ENCODE measurements at regions not wholly inside any gene's neighbourhood (a gene's known extent, or its start where the extent isn't known, plus 50 kb on each side); places are given as distances from the start of the nearest gene placed in this dataset.

DNA sequence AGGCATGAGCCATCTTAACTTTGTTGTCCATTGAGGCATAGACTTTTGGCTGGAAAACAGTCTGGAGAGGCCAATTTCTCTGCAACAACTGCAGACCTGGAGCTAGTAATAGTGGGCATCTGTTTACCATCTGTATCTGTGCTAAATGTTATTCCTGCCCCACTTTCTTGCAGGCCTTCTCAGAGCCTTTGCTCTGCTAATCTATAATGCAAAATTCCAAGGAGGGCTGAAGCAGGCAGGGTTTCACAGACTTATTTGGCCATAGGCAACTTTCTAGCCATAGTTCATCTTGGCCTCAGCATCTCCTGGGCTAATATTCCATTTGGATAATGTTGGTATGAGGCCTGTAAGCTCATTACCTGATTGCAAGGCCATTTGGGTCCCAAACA, 124.5 kb upstream of the CSF3R start:
- DNase-seq (ENCODE audit: low read depth) = no peak

- no peak for DNase-seq (ENCODE audit: low read depth)
Observed at GRCh38 chr1:36606641-36607262, 124.0 kb upstream of the CSF3R start.

DNA sequence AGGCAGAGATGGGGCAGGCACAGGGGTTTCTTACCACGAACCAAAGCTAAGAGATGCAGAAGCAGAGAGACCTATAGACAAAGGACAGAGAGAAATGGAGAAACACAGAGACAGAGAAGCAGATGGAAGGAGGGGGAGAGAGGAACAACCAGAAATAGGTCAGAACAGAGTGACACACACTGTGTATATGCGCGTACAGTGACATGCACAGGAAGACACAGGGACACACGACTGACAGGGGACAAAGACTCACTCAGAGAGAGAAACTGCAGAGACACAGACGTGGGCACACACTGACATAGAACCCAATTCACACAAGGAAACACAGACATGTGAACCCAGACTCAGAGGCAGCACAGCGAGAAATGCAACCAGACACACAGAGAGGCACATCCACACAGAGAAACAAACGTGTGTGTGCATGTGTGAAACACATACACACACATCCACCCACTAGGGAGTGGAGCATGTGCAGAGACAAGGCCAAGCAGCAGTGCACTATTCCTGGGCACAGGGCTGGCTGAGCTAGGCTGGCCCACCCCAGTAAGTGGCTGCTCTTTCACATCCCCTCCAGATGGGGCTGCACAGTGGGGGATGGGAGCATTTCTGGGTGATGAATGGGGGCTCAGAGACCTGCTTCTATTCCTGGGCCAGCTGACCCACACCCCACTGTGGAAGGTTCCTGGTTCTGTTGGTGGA, 123.4 kb upstream of the CSF3R start:
- DNase-seq (ENCODE audit: low read depth) = no peak

GRCh38 chr1:36603461-36603860, 120.7 kb upstream of the CSF3R start:
- DNase-seq (ENCODE audit: low read depth) = no peak

DNA sequence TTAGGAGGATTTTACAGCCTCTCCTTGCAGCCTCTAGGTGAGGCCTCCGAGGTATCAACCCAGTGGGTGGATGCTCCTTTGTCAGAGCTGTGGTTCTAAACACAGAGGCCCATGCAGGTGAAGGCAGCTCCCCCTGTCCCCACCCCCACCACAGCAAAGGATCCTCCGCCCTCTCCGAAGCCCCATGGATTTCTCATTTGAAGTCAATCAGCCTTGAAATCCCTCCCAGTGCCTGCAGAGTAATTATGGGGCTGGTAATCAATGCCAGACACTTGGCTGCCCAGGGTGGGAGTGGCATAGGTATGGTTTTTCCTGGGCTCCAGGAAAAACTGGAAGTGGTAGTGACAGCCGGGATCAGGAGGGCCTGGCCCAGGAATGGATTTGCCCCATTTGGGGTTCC, 119.5 kb upstream of the CSF3R start:
- no peak for DNase-seq (ENCODE audit: low read depth)

DNA sequence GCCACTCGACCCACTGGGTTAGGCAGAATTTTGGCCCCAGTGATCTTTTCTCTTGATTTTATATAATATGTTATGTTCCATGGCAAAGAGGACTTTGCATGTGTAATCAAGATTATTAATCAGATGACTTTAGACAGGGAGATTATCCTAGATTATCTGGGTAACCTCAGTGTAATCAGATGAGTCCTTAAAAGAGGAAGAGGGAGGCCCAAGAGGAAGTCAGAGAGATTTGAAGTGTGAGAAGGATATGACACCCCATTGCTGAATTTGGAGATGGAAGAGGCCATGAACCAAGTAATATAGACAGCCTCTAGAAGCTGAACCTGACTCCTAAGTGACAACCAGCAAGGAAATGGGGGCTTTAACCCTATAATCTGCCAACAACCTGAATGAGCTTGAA, 117.1 kb upstream of the CSF3R start:
- no peak for DNase-seq (ENCODE audit: low read depth)

DNA sequence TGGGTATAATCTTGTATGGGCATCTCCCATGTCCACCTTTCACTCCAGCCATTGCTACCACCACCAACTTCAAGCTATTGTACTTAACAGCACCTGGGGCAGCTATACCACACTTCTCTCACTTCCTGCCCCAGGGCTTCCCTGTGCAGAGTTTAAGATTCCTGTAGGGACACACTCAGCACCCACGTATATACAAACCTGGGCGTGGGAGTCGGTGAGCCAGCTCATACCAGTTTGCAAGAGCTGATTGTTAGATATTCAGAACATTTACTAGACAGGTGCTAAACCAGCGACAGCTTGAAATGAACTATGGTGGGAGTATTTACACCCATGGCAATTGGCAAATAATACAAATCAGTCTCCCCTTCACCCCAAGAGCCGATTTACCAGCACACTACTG, 114.8 kb upstream of the CSF3R start:
- DNase-seq (ENCODE audit: low read depth) = no peak

- no peak for DNase-seq (ENCODE audit: low read depth)
Observed at GRCh38 chr1:36595921-36596320, 113.2 kb upstream of the CSF3R start.

DNA sequence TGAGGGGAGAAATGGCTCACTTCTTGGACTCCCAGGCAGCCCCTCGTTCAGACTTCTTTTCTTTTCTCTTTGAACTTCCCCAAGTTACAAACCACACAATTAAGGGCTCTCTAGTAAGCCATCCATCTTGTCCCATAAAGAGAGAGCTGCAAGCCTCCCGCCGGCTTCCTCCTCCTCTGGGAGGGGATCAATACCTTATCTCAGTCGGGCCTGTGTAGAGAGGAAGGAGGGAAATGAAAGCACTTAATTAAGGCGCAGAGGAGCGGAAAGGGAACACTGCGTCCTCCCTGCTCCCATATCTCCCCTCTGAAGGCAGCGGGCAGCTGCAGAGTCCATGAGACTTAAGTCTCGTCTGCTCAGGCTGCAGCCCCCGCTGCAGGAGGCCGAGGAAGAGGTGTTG, 112.6 kb upstream of the CSF3R start:
- no peak for DNase-seq (ENCODE audit: low read depth)

GRCh38 chr1:36594023-36594422, 111.3 kb upstream of the CSF3R start:
- no peak for DNase-seq (ENCODE audit: low read depth)

DNA sequence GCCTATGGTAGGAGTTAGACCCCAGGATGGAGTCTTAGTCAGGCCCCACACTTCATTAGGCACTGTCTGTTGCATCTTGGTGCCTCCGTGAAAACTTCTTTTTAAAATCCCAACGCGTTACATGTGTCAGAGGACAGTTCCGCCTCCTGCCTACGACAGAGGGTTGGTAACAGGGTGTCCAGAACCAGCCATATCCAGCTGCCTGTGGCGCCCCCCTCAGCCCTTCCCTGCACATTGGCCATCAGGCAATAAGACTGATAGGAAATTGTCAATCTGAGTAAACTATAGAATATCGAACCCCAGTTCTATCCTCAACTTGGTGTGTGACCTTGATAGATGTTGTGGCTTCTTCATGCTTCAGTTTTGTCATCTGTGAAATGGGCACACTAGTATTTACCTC, 108.6 kb upstream of the CSF3R start:
- DNase-seq (ENCODE audit: low read depth) = no peak

GRCh38 chr1:36590771-36591170, 108.1 kb upstream of the CSF3R start:
- no peak for DNase-seq (ENCODE audit: low read depth)

DNA sequence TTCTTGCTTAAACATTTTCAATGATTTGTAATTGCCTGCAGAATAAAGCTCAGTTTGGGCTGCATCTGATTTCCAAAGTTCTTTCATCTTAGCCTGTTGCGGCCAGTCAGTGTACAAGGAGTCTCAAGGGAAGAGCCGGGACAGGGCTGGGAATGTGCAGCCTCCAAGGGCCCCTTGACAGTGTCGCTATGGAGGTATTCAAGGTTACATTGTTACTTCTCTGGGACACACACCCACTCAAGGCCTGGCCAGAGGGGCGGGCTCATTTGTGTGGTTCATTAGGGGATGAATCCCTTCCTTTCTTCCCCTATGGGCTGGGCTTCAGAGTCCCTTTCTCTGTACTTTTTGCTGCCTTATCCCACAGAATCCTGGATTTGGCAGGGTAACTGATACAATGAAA, 107.6 kb upstream of the CSF3R start:
- no peak for DNase-seq (ENCODE audit: low read depth)

DNA sequence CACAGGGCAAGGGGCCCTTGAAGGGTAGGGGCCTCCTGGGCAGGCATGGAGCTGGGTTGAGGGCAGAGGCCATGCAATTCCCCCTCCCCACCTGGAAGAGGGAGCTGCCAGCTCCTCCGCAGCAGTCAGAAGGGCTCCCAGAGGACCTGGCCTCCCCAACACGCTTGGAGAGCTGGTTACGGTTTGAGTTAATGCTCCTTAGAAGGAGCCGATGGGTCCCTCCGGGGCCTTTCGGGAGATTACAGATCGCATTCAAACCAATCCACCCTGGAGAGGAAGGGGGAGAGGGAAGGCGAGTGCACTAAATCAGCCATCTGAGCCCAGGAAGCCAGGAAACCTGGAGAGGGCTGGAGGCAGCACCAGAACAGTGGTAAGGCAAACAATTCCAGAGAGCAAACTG, 106.3 kb upstream of the CSF3R start:
- DNase-seq (ENCODE audit: low read depth) = no peak

DNA sequence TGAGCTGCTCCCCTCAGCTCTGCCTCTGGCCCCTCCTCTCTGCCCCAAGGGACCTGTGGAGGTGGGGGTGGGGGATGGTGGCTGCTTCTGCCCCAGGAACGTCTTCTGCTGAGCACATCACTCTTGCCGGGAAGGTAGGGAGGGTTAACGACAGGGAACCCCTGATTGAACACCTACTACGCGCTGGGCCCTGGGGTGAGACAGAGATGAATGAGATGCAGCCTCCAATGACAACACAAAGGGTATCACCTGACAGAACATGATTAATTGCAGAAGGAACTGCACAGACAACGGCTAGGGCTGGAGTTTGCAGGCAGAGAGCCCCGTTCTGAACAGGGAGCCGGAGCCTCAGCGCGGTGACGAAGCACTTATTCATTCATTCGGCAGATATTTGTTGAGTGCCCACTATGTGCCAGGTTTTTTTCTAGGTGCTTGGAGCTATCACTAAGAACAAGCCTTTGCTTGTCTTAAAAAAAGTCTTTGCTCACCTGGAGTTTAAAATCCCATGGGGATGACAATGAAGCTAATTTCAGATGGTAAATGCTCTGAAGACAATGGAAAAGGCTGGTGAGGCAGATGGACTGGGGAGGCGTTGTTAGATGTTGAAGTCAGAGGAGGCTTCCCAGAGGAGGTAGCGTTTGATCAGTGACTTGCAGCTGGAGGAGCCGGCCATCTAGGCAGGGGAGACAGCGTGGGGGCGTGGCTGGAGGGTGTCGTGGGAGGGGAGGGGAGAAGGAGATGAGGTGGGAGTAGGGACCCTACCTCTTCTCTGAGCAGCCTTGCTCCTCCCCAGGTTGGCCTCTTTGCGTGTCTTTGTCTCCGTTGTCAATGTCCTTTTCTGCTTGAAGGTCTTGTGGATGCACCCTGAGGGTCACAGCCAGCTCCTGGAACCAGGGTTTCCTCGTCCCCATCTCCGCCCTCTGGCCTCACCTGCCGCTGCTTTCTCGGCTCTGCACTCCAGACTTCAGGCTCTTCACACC, 103.1 kb upstream of the CSF3R start:
- no peak for DNase-seq (ENCODE audit: low read depth)

- DNase-seq (ENCODE audit: low read depth) = no peak
Observed at GRCh38 chr1:36584874-36585453, 102.3 kb upstream of the CSF3R start.

- no peak for DNase-seq (ENCODE audit: low read depth)
Observed at GRCh38 chr1:36583980-36584782, 101.5 kb upstream of the CSF3R start.

- no peak for DNase-seq (ENCODE audit: low read depth)
Observed at GRCh38 chr1:36583080-36583479, 100.4 kb upstream of the CSF3R start.

DNA sequence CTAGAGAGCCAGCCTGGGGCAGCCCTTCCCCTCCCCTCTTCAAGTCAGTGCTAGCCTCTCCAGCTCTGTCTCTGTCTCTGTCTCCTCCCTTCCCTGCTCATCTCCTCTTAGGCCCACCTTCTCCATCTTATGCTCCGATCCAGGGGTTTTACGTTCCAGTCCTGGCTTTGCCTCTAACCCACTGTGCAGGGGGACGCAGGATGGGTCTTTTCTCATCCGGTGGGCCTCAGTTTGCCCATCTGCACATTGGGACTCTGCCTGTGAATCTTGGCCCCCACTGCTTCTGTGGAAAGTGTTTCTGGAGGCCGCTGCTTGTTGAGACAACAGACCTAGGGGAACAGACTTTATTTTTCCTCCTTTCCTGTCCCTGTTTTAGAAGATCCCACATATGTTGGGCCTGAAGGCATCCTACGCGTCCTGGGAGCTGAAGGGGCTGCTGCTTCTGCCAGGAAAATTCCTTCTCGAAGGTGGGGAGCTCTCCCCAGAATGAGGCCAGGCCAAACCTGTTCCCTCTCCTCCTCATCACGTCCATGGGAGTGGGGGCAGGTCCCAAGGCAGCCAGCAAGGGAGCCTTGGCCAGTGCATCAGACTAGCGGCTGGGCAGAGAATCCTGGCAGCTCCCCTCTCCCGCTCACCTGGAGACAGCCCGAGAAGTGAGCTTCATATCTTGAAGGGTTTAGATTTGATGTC, 99.5 kb upstream of the CSF3R start:
- no peak for DNase-seq (ENCODE audit: low read depth)

GRCh38 chr1:36580524-36580923, 97.8 kb upstream of the CSF3R start:
- DNase-seq (ENCODE audit: low read depth) = no peak

DNA sequence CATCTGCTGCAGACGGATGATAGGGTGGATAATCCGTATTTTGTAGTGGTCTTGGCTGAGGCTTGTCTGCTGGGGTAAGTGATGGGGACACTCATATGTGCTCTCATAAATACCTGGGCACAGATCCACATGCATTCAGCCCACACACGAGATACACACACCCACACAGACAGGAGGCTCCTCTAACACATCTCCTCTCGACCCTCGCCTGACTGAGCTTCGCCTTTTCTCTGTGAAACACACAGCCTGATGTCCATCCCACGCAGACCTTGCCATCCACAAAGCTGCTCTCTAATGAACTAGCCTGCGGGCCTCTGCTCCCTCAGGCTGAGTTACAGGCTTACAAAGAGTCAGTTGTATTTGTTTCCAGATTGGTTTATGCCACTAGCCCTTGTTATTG, 96.3 kb upstream of the CSF3R start:
- no peak for DNase-seq (ENCODE audit: low read depth)

Measured in stimulated activated CD8-positive, alpha-beta memory T cell treated with anti-CD3 and anti-CD28 coated beads, Interleukin-15, amount 100 ng/mL, for 1 hour (primary cell).